IMR-90 (cell line): ENCODE measurements at regions not wholly inside any gene's neighbourhood (a gene's known extent, or its start where the extent isn't known, plus 50 kb on each side); places are given as distances from the start of the nearest gene placed in this dataset.

Source experiments
- ATAC-seq: fragments of 200-7000 bp; cut with Tn5 transposase; 2 replicates; pipeline ENCODE4 v1.9.1; 2020; ENCODE audit warnings: low read depth, mild to moderate bottlenecking, moderate library complexity
- BruUV-seq: library from RNA; stranded (reverse); fragments of 400-500 nt; replicated peaks from 2 replicates; lab custom pipeline; 2021; lab: Mats Ljungman, UMichigan
- CTCF ChIA-PET: fragments of 300-600 bp; formaldehyde crosslinking; extraction: SDS; loops from one replicate; lab custom pipeline; 2021; ENCODE audit warnings: antibody characterized with exemption; lab: Yijun Ruan, JAX
- POLR2A ChIA-PET: fragments of 300-600 bp; sonication (Branson Sonifier 250); formaldehyde crosslinking; loops from one replicate; lab custom pipeline; 2022; ENCODE audit warnings: antibody characterized with exemption; ENCODE audit not compliant: unreplicated experiment; lab: Charles Lee
- DNase-seq: peaks from one replicate; pipeline ENCODE4 v3.0.0; 2013
- H2AFZ ChIP-seq: replicated peaks from 2 replicates; pipeline ENCODE3; 2013; ENCODE audit warnings: low read length, mild to moderate bottlenecking; ENCODE audit not compliant: poor library complexity
- H2AK5ac ChIP-seq: 2 replicates; pipeline ENCODE4 v1.6.1; 2013; ENCODE audit warnings: low read depth, low read length, inconsistent platforms
- H2AK9ac ChIP-seq: replicated peaks from 2 replicates; pipeline ENCODE3; 2013; ENCODE audit warnings: mild to moderate bottlenecking, low read depth, low read length, moderate library complexity; ENCODE audit not compliant: poor library complexity
- H2BK120ac ChIP-seq: 2 replicates; pipeline ENCODE4 v1.6.1; 2013; ENCODE audit warnings: low read depth, low read length, inconsistent platforms
- H2BK15ac ChIP-seq: 3 replicates; pipeline ENCODE4 v1.6.1; 2013; ENCODE audit warnings: low read depth, low read length, inconsistent platforms
- H2BK20ac ChIP-seq: 2 replicates; pipeline ENCODE4 v1.6.1; 2013; ENCODE audit warnings: low read depth, mild to moderate bottlenecking, inconsistent platforms, low read length, moderate library complexity
- H2BK5ac ChIP-seq: 2 replicates; pipeline ENCODE4 v1.6.1; 2013; ENCODE audit warnings: mild to moderate bottlenecking, low read depth, low read length, inconsistent platforms; ENCODE audit not compliant: poor library complexity, severe bottlenecking
- H3K14ac ChIP-seq: replicated peaks from 2 replicates; pipeline ENCODE4 v1.6.1; 2013; ENCODE audit warnings: low read depth, low read length, inconsistent platforms
- H3K18ac ChIP-seq: 2 replicates; pipeline ENCODE4 v1.6.1; 2013; ENCODE audit warnings: low read depth, low read length, control low read depth
- H3K23ac ChIP-seq: 2 replicates; pipeline ENCODE4 v1.6.1; 2013; ENCODE audit warnings: low read depth, low read length, inconsistent platforms
- H3K27ac ChIP-seq: 2 replicates; pipeline ENCODE4 v1.5.1; 2013; ENCODE audit warnings: mild to moderate bottlenecking, control low read depth, low read length; ENCODE audit not compliant: insufficient read depth
- H3K27me3 ChIP-seq: 2 replicates; pipeline ENCODE4 v1.6.1; 2013; ENCODE audit warnings: low read length; ENCODE audit not compliant: control insufficient read depth, insufficient read depth
- H3K36me3 ChIP-seq: 2 replicates; pipeline ENCODE4 v1.6.1; 2013; ENCODE audit warnings: low read length, mixed read lengths; ENCODE audit not compliant: control insufficient read depth, insufficient read depth
- H3K4ac ChIP-seq: 2 replicates; pipeline ENCODE4 v1.6.1; 2013; ENCODE audit warnings: low read depth, low read length, inconsistent platforms
- H3K4me1 ChIP-seq: 2 replicates; pipeline ENCODE4 v1.6.1; 2013; ENCODE audit warnings: low read length, mixed read lengths; ENCODE audit not compliant: control insufficient read depth, insufficient read depth
- H3K4me2 ChIP-seq: 2 replicates; pipeline ENCODE4 v1.6.1; 2013; ENCODE audit warnings: low read depth, mild to moderate bottlenecking, control low read depth, low read length, moderate library complexity
- H3K4me3 ChIP-seq: 2 replicates; pipeline ENCODE4 v1.5.1; 2013; ENCODE audit warnings: low read depth, mild to moderate bottlenecking, control low read depth, low read length, moderate library complexity; ENCODE audit not compliant: insufficient read depth
- H3K56ac ChIP-seq: 2 replicates; pipeline ENCODE4 v1.6.1; 2013; ENCODE audit warnings: low read length, inconsistent platforms; ENCODE audit not compliant: insufficient read depth; ENCODE audit errors: extremely low read depth
- H3K79me1 ChIP-seq, 2 experiments: 2 replicates each; pipeline ENCODE4 v1.6.1; 2013; ENCODE audit warnings: low read length in 2 of 2, inconsistent platforms in 1 of 2, low read depth in 1 of 2
- H3K9ac ChIP-seq: 2 replicates; pipeline ENCODE4 v1.6.1; 2013; ENCODE audit warnings: low read depth, low read length, control low read depth
- H3K9me1 ChIP-seq: 2 replicates; pipeline ENCODE4 v1.6.1; 2013; ENCODE audit warnings: low read length, inconsistent platforms; ENCODE audit not compliant: insufficient read depth
- H3K9me3 ChIP-seq: 2 replicates; pipeline ENCODE4 v1.6.1; 2013; ENCODE audit warnings: low read length; ENCODE audit not compliant: control insufficient read depth, insufficient read depth
- H4K20me1 ChIP-seq: 2 replicates; pipeline ENCODE4 v1.6.1; 2013; ENCODE audit warnings: low read length, inconsistent platforms; ENCODE audit not compliant: insufficient read depth
- H4K5ac ChIP-seq: 2 replicates; pipeline ENCODE4 v1.6.1; 2013; ENCODE audit warnings: mild to moderate bottlenecking, low read depth, low read length, control low read depth
- H4K8ac ChIP-seq, 2 experiments: 2 replicates each; pipeline ENCODE4 v1.6.1; 2013; ENCODE audit warnings: low read depth in 2 of 2, low read length in 2 of 2, control low read depth in 1 of 2, inconsistent platforms in 1 of 2
- H4K91ac ChIP-seq: 2 replicates; pipeline ENCODE4 v1.6.1; 2013; ENCODE audit warnings: low read depth, low read length, inconsistent platforms; ENCODE audit not compliant: insufficient read depth
- BHLHE40 ChIP-seq: fragments of 150-350 bp; IDR thresholded peaks from 2 replicates; pipeline ENCODE4 v1.6.1; 2016; ENCODE audit warnings: mild to moderate bottlenecking, low read depth, low read length
- CEBPB ChIP-seq: IDR thresholded peaks from 2 replicates; pipeline ENCODE4 v1.6.1; 2012; ENCODE audit warnings: low read depth, low read length, improper control_type of control experiment
- CHD1 ChIP-seq: IDR thresholded peaks from 2 replicates; pipeline ENCODE4 v1.6.1; 2012; ENCODE audit warnings: low read depth, low read length, improper control_type of control experiment
- CTCF ChIP-seq: conservative IDR thresholded peaks from 2 replicates; pipeline ENCODE4 v1.5.1; 2012; ENCODE audit warnings: mild to moderate bottlenecking, low read depth, low read length, improper control_type of control experiment
- FOS ChIP-seq: fragments of 150-350 bp; IDR thresholded peaks from 2 replicates; pipeline ENCODE4 v1.6.1; 2016; ENCODE audit warnings: low read depth, low read length
- MAFK ChIP-seq: IDR thresholded peaks from 2 replicates; pipeline ENCODE4 v1.6.1; 2012; ENCODE audit warnings: low read depth, low read length, improper control_type of control experiment
- MAZ ChIP-seq: IDR thresholded peaks from 2 replicates; pipeline ENCODE4 v1.6.1; 2012; ENCODE audit warnings: low read depth, mild to moderate bottlenecking, low read length, improper control_type of control experiment, moderate library complexity, borderline replicate concordance
- MXI1 ChIP-seq: IDR thresholded peaks from 2 replicates; pipeline ENCODE4 v1.6.1; 2012; ENCODE audit warnings: low read depth, mild to moderate bottlenecking, low read length, moderate library complexity, borderline replicate concordance
- NFE2L2 ChIP-seq: fragments of 150-350 bp; IDR thresholded peaks from 2 replicates; pipeline ENCODE4 v1.6.1; 2016; ENCODE audit warnings: low read depth, mild to moderate bottlenecking, low read length
- POLR2A ChIP-seq: IDR thresholded peaks from 2 replicates; pipeline ENCODE4 v1.6.1; 2012; ENCODE audit warnings: mild to moderate bottlenecking, low read depth, low read length
- RAD21 ChIP-seq: IDR thresholded peaks from 2 replicates; pipeline ENCODE4 v1.6.1; 2012; ENCODE audit warnings: low read length, improper control_type of control experiment
- RCOR1 ChIP-seq: IDR thresholded peaks from 2 replicates; pipeline ENCODE4 v1.6.1; 2012; ENCODE audit warnings: mild to moderate bottlenecking, low read length, improper control_type of control experiment; ENCODE audit not compliant: insufficient replicate concordance
- RFX5 ChIP-seq: IDR thresholded peaks from 2 replicates; pipeline ENCODE4 v1.8.0; 2012; ENCODE audit warnings: low read depth, mild to moderate bottlenecking, low read length, moderate library complexity
- SMC3 ChIP-seq: fragments of 150-350 bp; IDR thresholded peaks from 2 replicates; pipeline ENCODE4 v1.6.1; 2016; ENCODE audit warnings: low read depth, mild to moderate bottlenecking, antibody characterized with exemption, low read length, moderate library complexity
- USF2 ChIP-seq: fragments of 150-350 bp; IDR thresholded peaks from 2 replicates; pipeline ENCODE4 v1.6.1; 2017; ENCODE audit warnings: mild to moderate bottlenecking, antibody characterized with exemption, low read length, low read depth
- WGBS, 2 experiments: methylation state at CpG; one replicate each; pipeline versions ENCODE4 v1.1.5 to v1.1.7; 2013; ENCODE audit warnings: missing lambda C conversion rate in 2 of 2; ENCODE audit not compliant: insufficient read length in 1 of 2; ENCODE audit errors: extremely low coverage in 2 of 2; 5-methylcytosine and 5-hydroxymethylcytosine counted together
- dilution Hi-C: fragments of 300-500 bp; cut with HindIII; formaldehyde crosslinking; loops from one replicate; pipeline ENCODE4 v1.14.3; 2018; ENCODE audit warnings: low sequenced_read_pairs; ENCODE audit not compliant: unreplicated experiment
- in situ Hi-C: fragments of 300-500 bp; cut with MboI; formaldehyde crosslinking; loops from 3 replicates; pipeline ENCODE4 v1.14.3; 2019; ENCODE audit warnings: low sequenced_read_pairs, inconsistent platforms, mixed read lengths
- intact Hi-C: fragments of 100-400 bp; cut with micrococcal nuclease; formaldehyde crosslinking; loops from 2 replicates; pipeline ENCODE4 v1.10.0; 2022
- TF ChIP-seq, protein P1 (sequence below): fragments of 150-350 bp; IDR thresholded peaks from 2 replicates; pipeline ENCODE4 v1.6.1; 2016; ENCODE audit warnings: low read depth, mild to moderate bottlenecking, low read length, moderate library complexity, borderline replicate concordance

DNA sequence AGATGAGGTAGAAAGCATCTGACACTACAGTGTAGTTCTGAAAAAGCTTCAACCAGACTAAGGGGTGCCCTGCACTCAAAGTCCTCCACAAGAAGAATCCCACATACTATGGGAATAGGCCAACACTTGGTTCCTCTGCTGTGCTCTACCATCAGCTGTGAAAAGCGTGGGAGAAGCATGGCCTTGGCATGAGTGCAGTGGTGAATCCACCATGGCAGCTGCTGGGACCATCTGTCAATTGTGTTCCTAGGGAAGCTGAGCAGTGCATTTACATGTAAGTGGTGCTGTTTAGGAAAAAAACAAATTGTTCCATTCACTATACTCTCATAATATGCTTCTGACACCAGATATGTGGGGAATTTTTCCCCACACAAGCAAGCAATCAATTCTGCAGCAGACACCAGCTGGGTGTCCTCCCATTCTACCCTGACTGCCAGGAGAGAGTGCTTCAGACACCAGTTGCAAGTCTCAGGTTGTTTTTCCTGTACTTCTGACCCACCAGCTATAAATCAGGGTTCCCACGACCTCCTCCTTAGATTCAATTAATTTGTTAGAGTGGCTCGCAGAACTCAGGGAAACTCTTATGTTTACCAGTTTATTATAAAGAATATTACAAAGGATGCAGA is 230.8 kb upstream of the CHRM3 start:
- TF ChIP-seq FOS = no peak
- no peak for TF ChIP-seq SMC3
- TF ChIP-seq, protein P1, sequence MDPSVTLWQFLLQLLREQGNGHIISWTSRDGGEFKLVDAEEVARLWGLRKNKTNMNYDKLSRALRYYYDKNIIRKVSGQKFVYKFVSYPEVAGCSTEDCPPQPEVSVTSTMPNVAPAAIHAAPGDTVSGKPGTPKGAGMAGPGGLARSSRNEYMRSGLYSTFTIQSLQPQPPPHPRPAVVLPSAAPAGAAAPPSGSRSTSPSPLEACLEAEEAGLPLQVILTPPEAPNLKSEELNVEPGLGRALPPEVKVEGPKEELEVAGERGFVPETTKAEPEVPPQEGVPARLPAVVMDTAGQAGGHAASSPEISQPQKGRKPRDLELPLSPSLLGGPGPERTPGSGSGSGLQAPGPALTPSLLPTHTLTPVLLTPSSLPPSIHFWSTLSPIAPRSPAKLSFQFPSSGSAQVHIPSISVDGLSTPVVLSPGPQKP = no peak
- TF ChIP-seq CHD1 = no peak
- no peak for TF ChIP-seq MXI1
- TF ChIP-seq MAFK = no peak
- TF ChIP-seq USF2 = no peak
- no peak for TF ChIP-seq NFE2L2
- no peak for TF ChIP-seq RCOR1
- TF ChIP-seq BHLHE40 = no peak
- no peak for TF ChIP-seq CEBPB
- no peak for TF ChIP-seq MAZ
- TF ChIP-seq RFX5 = no peak
- no peak for TF ChIP-seq RAD21
- no peak for TF ChIP-seq POLR2A
- no peak for TF ChIP-seq CTCF
- in situ Hi-C loops (no loop called here), dilution Hi-C loops (no loop called here), intact Hi-C loops (no loop called here)
- POLR2A ChIA-PET = no interaction called here
- H3K79me1 ChIP-seq = no peaks in the 10 kb centered on the region
- H3K23ac ChIP-seq = no peak overlapping the region
- H3K9ac ChIP-seq = no peak overlapping the region
- H3K9me1 ChIP-seq = no peaks in the 10 kb centered on the region
- H3K27ac ChIP-seq = no peak overlapping the region
- H2AK5ac ChIP-seq = no peak overlapping the region
- H2AFZ ChIP-seq = no peak overlapping the region
- no peak overlapping the region for H2BK15ac ChIP-seq
- no peak overlapping the region for H2BK20ac ChIP-seq
- CTCF ChIA-PET = no interaction called here
- H4K20me1 ChIP-seq = no peaks in the 10 kb centered on the region
- peaks cover 14% of the 10 kb centered on the region for H3K9me3 ChIP-seq
- no CpG with 5 or more reads among the region's 3 CpGs for WGBS, 2 experiments
- no peaks in the 10 kb centered on the region for H3K36me3 ChIP-seq
- no TSS peak for BruUV-seq
- no peak overlapping the region for H2AK9ac ChIP-seq
- no peak overlapping the region for H3K4ac ChIP-seq
- no peak overlapping the region for H3K18ac ChIP-seq
- H3K27me3 ChIP-seq = no peaks in the 10 kb centered on the region
- no peak overlapping the region for H2BK120ac ChIP-seq
- no peak overlapping the region for H3K4me3 ChIP-seq
- H4K5ac ChIP-seq = no peak overlapping the region
- H3K4me1 ChIP-seq = no peaks in the 10 kb centered on the region
- H4K8ac ChIP-seq = no peak overlapping the region
- H4K91ac ChIP-seq = no peak overlapping the region
- ATAC-seq = no peak
- H3K4me2 ChIP-seq = no peak overlapping the region
- no peak overlapping the region for H2BK5ac ChIP-seq
- DNase-seq = no peak
- H3K56ac ChIP-seq = no peak overlapping the region
- H3K14ac ChIP-seq = no peak overlapping the region
